ENCODE measurements at regions not wholly inside any gene's neighbourhood (a gene's known extent, or its start where the extent isn't known, plus 50 kb on each side); places are given as distances from the start of the nearest gene placed in this dataset.

- TF ChIP-seq PATZ1 (CRISPR knock-in tag; IDR thresholded peaks at IDR 0.05; ENCODE audit: borderline replicate concordance) (no peak), POU6F1 (CRISPR knock-in tag; IDR thresholded peaks at IDR 0.05; ENCODE audit: borderline replicate concordance, low read depth) (no peak), CREB5 (CRISPR knock-in tag; IDR thresholded peaks at IDR 0.05; ENCODE audit: low read depth) (no peak), ARNTL (CRISPR knock-in tag; IDR thresholded peaks at IDR 0.05; ENCODE audit: borderline replicate concordance, low read depth) (no peak), TSHZ2 (CRISPR knock-in tag; IDR thresholded peaks at IDR 0.05) (no peak), ISL1 (CRISPR knock-in tag; IDR thresholded peaks at IDR 0.05) (no peak), ZNF8 (CRISPR knock-in tag; IDR thresholded peaks at IDR 0.05) (no peak), TOX (CRISPR knock-in tag; IDR thresholded peaks at IDR 0.05; ENCODE audit: borderline replicate concordance) (no peak), ZFP3 (CRISPR knock-in tag; IDR thresholded peaks at IDR 0.05) (no peak), OSR1 (CRISPR knock-in tag; IDR thresholded peaks at IDR 0.05) (no peak), CSDC2 (CRISPR knock-in tag; IDR thresholded peaks at IDR 0.05) (no peak), CSRNP3 (CRISPR knock-in tag; IDR thresholded peaks at IDR 0.05) (no peak), RARB (CRISPR knock-in tag; IDR thresholded peaks at IDR 0.05) (no peak)
Observed at GRCh38 chr3:178459038-178459410, 77.2 kb upstream of the KCNMB2 start.

Data from SK-N-SH treated with all-trans-retinoic acid at 6 μM for 48 hours (cell line).